Activated effector memory CD4-positive, alpha-beta T cell treated with Interleukin-2 at 50 U/mL for 16 hours (primary cell): ENCODE measurements at regions not wholly inside any gene's neighbourhood (a gene's known extent, or its start where the extent isn't known, plus 50 kb on each side); places are given as distances from the start of the nearest gene placed in this dataset.

ENCODE experiments used
- DNase-seq: peaks from one replicate; pipeline ENCODE4 v3.0.0-alpha.2; 2020

DNA sequence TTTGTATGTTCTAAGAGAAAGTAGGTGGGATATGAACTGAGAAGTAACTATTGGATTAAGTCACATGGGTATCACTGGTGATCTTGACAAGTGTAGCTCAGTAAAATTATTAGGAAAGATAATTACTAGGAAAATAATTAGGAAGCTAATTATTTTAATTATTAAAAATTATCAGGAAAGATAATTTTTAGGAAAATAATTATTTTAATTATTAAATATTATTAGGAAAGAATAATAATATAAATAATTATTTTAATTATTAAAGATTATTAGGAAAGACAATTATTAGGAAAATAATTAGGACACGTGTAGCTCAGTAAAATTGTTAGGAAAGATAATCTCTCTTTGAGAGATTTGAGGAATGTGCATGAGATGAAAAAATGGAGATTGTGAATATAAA lies 623.4 kb upstream of the PIK3C3 start:
- DNase-seq = no peak

DNA sequence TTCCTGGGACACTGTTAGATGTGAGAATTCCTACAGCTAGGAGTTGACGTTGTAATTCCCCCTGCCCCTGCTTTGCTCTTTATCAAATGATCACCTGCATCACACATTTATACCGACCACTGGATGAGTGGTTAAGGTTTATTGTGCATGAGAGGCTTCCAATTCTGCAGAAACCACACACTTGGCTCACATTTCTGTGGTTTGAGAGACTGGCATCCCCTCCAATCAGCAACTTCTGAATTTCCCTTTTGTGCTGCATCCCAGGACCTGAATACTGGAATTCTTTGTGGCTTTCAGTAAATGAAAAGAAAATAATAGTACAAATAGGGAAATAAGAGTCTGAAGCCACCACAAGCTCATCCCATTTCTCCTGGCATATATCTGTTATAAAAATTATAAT lies 628.7 kb upstream of the PIK3C3 start:
- DNase-seq = no peak

DNA sequence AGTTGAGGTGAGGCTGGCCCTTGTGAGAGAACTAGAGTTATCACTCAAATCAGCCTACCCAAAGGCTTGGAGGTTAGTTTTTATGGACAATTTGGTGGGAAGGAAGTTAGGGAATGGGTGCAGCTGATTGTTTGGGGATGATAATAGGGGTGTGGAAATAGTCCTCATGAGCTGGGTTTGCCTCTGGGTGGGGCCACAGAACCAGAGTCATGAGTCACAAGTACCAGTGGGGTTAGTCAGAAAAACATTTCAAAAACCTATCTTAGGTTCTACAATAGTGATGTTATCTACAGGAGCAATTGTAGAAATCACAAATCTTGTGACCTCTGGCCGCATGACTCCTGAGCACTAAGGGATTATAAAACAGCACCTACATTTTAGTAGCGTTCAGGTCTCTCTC lies 630.1 kb upstream of the PIK3C3 start:
- DNase-seq = no peak

DNA sequence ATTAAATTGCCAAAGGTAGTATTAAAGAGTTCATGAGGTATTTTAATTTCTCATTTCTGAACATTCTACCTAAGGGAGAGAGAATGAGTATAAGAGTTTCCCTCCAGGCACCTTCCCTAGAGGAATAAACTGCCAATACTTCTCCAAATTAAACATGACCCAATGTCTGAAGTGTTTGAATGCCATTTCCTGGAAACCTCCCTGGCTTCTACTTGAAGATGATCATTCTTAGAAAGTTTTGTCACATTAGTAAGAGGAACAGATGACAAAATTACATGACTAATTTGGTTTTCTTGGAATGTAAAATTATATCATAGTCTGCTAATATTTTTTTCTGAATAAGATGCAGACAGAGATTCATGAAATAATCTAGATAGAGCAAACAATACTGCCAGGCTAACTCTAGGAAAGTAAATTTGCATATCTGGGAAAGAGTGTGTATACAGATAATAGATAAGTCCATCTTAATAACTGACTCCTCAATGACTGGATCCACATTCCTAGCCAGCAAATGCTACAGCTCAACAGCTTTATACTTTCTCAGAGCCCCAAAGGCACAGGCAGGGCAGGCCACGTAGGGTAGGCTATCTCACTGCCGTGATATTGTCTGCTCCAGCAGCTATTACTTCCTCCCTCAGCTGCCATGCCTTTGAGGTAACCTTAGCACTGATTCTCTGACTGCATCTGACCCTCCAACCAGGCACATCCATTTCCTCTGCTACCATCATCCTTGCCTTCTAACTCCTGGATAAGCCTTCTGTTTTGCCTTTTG lies 630.8 kb upstream of the PIK3C3 start:
- no peak for DNase-seq

DNA sequence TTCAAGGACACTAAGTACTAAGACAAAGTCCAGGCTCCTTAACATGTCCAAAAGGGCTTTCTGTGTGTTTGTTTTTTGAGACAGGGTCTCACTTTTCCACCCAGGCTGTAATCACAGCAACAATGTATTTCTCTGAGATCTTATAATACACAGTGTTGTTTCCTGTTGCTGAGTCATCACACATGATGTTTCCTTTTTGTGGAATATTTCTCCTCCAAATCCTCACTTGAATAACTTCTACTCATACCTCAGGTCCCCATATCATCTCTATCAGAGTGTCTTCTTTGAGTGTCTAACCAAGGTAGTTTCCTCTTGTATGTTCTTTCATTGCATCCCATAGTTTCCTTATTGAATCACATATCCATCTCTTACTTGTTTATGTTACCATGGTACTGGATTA lies 632.0 kb upstream of the PIK3C3 start:
- DNase-seq = no peak

DNA sequence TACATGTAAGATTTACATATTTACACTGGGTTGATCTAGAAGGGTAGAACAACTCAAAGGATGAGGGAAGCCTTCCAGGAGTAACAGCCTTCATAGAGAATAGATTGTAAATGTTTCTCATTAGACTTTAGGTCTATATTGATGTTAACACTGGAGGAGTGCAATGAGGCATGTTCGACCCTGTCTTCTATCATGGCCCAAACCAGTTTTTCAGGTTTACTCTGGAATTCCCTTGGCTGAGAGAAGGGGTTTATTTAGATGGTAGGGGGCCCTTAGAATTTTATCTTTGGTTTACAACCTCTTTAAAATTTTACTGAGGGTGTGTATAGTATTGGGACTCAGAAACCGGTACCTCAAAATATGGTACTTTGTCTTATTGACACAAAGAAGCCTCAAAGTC lies 634.9 kb upstream of the PIK3C3 start:
- no peak for DNase-seq

DNA sequence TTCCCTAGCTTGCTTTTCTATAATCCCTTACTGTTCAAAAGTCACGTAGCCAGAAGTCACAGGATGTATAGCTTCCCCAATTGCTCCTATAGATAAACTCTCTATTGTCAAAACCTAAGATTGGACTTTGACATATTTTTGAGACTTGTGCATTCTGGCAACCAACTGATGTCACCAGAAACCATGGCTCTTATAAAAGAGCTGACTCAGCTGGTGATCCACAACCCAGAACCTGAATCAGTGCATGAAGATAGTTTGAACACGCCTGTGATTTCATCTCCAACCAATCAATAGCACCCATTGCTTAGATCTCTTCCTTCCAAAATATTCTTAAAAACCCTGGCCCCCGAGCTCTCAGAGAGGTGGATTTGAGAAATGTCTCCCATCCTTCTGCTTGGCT lies 639.9 kb upstream of the PIK3C3 start:
- DNase-seq = no peak

DNA sequence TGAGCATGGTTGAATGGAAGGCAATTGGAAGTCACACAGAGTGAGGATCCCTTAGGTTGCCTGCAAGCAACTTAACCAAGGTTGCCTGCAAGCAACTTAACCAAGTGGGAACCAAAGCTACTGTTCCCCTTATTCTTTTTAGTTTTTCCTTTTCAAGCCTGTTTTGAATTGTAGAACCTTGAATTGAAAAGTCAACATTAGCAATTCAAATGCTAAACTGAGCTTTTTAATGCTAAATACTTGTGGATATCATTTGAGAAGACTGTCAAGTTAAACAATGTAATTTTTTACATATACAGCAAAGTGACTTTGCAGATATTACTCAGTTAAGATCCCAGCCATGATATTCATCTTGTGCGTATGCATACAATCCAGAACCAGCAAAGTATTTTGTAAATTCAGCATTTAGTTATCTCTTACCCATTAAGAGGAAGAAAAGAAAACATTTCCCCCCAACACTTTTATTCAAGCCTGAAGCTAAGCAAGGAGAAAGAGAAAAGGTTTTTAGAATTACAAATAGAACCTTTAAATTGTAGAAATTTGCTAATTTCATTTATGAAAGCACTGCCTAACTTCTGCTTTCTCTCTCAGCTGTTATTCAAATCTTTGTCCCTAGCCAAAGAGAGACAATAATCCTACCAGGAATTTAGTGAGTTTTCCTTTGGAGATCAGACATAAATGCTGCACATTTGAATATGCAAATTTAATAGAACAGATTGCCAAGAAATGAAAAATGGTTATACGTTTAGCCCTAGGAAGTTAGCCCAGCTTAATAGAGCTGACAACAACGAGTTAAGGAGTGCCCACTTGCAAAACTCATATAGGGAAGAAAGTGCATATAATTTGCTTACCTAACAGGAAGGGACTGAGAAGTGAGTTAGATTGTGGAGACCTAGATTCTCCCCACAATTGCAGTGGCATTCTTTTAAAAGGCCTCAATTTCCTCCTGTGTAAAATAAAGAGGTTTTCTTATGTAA lies 643.2 kb upstream of the PIK3C3 start:
- no peak for DNase-seq

DNA sequence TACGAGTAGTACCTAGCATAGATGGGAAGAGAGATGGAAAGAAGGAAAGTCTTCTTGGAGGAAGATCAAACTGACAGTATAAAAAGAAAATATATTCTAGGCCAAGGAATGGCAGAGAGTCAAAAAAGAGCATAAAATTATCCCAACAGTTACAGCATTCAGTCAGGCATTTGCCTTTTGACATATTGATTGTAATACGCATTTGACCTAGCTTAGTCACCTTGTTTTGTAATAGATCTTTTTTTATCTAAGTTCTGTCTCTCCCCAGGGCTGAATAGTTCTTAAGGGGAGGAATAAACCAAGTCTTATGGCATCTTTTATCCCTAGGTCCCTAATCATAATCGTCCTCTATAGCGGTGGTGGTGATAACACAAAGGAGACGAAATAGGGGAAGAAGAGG lies 657.3 kb upstream of the PIK3C3 start:
- DNase-seq = no peak

DNA sequence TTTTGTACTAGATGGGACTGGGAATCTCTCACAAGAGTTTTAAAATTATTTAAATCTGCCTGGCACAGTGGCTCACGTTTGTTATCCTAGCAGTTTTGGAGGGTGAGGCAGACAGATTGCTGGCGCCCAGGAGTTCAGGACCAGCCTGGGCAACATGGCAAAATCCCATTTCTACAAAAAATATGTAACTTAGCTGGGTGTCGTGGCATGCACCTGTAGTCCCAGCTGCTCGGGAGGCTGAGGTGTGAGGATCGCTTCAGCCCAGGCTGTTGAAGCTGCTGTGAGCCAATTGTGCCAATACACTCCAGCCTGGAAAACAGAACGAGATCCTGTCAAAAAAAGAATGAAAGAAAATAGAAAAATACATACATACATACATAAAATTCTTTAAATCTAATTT lies 685.7 kb upstream of the PIK3C3 start:
- DNase-seq = no peak

DNA sequence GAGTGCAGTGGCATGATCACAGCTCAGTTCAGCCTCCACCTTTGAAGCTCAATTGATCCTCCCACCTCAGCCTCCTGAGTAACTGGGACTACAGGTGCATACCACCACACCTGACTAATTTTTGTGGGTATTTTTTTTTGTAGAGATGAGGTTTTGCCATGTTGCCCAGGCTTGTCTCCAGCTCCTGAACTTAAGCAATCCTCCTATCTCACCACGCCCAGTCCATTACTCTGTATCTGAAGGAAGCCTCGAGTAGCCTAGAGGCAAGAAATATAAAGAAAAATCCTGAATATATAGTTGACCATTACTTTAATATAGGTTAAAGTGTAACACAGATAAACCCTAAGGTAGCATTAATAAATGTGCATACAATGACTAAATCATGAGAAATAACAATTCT lies 686.8 kb upstream of the PIK3C3 start:
- DNase-seq = no peak

DNA sequence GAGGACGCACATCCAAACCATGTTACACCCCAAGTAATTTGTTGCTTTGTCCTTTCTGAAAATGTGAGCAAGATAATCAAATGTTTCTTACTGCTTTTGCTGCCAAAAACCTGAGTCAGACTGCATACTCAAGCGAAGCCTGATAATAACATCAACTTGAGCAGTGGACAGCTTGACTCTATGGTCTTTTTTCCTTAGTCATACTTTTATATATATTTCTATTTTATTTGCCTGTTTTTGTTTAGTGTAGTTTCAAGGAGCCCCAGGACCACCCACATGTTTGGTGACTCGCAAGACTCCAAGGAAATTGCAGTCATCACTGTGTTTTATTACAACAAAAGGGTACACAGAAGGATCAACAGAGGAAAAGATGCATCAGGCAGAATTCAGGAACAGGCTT lies 688.4 kb upstream of the PIK3C3 start:
- no peak for DNase-seq

DNA sequence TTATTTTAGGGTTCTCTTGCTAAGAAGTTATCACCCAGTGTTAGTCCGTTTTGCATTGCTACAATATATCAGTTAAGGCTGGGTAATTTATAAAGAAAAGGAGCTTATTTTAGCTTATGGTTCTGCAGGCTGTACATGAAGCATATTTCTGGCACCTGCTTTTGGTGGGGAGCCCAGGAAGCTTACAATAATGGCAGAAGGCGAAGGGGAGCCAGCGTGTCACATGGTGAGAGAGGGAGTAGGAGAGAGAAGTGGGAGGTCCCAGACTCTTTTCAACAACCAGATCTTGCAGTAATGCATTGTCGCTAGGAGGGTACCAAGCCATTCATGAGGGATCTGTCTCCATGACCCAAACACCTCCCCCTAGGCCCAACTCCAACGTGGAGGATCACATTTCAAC lies 688.8 kb upstream of the PIK3C3 start:
- DNase-seq = no peak

DNA sequence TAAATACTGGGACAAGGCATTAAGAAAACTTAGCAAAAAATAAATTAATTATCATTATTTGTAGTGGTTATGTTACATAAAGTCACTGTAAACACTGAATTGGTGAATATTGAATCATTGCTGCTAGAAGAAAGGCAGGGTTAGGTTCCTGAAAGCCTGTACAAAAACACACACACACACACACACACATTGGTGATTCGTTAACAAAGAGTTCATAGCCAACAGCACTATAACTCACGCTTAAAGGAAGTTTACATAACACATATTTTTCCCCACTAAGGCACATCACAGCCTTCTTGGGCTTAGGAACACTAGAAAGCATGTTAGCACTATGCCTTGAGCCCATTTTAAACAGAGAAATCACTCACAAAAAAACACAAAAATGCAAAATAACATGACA lies 690.0 kb upstream of the PIK3C3 start:
- DNase-seq = no peak

DNA sequence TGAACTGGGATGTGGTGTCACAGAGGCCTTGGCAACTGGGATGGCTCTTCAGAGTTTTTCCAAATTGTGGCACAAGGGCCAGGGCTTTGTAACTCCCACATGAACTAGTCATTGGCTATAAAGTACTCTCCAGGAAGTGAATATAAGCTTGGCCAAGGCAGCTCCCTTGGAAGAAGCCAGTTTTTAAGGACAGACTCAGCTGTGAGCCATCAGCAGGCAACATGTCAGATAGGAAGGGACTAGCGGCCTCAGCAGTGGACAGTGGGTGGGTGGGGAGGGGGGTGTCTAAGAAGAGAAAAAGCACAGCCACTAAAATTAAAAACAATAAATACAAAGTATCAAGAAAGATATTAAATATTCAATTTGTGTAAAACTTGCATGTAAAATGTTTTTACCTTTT lies 691.1 kb upstream of the PIK3C3 start:
- DNase-seq = no peak

DNA sequence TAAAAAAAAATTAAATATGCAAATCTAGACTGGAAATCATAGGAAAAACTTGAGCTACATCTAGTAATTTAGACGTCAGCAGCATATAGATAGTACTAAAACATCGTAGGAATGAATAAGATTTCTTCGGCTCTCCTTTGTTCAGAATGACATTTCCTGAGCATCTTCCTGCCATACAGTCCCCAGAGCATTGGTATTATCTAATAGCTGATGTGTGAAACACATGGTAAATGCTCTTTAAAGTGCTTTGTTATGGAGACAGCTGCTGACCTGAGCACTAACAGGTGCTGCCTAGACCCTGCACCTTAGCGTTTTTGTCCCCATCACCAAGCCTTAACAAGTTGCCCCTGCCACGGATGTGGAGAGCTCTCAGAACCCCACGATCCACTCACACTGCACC lies 692.3 kb upstream of the PIK3C3 start:
- DNase-seq = no peak

DNA sequence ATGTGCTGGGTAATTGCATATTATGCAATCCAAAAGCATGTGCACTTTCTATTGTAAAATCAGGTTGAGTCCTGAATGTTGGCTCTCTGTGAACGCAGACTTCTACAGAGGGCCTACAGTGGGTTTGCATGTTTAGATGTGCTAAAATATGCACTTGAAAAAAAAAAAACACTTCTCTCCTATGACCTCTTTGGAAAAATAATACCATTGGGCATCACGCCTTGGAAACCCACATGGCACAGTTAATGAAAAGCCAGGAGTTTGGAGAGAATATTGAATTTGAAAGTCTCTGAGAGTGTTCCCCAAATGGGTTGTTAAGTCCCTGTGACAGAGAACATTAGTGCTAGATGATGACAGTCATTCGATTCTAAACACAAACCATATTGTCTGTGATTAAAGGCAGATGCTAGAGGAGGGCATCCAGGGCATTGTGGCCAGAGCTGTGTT lies 710.4 kb upstream of the PIK3C3 start:
- DNase-seq = no peak

DNA sequence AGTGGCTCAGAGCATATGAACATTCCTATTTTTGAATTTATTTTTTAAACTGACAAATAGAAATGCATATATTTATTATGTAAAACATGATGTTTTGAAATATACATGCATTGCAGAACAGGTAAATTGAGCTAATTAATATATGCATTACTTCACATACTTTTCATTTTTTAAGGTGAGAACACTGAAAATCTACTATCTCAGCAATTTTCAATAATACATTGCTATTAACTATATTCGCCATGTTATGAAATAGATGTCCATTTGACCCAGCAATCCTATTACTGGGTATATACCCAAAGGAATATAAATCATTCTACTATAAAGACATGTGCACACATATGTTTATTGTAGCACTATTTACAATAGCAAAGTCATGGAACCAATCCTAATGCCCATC lies 717.7 kb upstream of the PIK3C3 start:
- DNase-seq = no peak

DNA sequence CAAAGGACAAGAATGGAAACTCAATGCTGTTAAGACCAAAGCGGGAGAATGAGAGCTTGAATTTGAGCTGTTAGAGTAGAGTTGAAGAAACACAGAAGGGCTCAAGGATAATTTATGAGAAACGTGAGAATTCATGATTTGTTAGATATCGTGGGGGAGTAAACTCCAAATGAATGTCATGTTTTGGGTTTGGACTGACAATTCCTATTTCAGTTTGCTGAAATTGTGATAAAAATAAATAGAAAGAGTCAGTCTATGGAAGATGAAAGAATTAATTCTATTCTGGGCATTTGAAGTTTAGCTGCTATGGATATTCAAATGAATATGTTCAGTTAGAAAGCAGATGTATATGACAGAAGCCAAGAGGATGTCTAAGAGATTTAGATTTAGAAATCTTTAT lies 723.4 kb upstream of the PIK3C3 start:
- no peak for DNase-seq

DNA sequence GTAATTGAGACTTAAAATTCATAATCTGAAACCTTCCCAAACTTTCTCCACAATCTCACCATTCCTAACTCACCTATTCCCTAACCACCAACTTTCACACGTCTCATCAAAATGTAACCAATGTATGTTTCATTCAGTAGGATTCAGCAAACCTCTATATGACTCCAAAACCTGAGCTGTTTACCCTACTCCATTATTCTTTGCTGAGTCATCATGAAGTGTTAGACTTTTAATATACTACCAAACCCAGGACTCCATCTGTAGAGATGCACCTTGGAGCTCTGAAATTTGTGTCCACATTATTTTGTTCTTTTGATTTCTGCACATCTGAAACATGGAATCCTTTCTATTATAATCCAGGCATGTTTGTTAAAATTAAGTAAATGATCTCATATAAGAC lies 727.0 kb upstream of the PIK3C3 start:
- no peak for DNase-seq

DNA sequence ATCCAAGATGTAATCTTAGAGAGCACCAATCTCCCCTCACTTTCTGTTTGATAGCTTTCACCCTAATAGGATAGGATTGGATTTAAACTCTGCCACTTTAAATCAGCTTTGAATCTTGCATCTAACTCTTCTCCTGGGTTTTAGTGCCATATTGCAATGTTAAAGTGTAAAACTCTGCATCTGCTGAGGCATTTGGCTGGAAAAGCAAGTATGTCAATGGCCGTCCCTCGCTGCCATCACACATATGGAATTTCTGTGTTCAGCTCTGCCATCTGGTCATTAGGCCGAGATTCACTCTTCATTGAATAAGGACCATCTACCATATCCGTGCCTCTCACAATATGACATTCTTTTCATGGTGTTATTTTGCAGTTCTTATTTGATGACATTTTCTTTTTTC lies 728.1 kb upstream of the PIK3C3 start:
- no peak for DNase-seq

DNA sequence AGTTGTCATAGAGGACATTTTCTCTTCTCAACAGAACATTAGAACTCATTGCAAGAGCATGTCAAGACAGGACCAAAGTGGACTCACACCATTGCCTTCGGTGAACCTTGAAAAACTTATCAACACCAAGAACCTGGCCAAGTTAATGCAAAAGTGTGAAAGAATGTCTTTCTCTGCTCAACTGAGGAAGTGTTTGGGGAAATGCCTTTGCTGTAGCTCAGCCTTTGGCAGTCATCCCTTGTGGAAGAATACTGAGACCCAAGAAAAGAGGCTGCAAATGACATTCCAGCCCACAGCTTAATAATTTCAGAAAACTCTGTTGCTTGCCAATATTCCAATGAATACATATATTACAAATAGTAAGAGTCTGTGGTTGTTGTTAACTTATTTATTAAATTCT lies 728.8 kb upstream of the PIK3C3 start:
- DNase-seq = no peak

DNA sequence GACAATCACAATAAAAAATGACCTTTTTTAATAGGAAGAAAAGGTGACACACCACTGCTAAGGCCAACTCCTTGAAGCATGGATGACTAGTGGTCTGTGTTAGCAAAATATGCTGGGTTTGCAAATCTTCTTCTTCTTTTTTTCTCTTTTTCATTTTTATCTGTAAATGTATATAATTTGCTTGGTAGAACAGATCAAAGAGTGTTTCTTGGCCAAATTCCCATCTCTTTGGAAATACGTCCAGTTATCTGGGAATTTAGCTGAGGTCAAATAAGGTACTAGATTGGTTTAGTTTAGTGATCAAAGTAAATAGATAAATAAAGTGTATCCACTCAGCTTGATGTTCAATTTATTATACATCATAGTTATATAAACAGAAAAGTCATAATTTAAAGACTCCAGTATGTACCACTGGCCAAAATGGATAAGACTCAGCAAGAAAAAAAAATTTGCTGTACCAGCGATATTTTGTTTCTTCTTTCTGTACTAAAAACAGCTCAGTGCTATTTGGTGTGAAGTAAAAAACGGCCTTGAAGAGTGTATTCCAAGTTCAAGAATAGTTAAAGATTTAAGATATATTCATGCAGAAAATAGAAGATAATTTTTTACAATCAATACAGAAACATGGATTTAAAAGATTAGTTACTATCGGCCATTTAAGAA lies 738.6 kb upstream of the PIK3C3 start:
- DNase-seq = no peak

DNA sequence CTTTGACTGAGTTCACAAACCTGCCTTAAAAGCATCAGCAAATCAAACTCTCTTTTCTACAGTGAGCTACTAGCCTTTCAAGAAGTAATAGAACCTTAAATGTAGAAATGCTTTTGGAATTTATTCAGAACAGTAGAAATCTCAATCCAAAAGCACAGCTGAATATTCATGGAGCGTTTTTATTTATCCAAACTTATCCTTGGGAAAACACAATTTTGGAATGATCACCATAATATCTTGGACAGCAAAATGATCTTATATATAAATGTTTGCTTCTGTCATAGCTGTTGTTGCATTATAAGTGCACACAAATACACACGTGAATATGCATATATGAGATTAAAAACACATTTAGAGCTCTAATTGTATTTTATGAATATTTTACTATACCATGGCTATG lies 747.3 kb upstream of the PIK3C3 start:
- no peak for DNase-seq
